T-cell (primary cell): ENCODE measurements at regions not wholly inside any gene's neighbourhood (a gene's known extent, or its start where the extent isn't known, plus 50 kb on each side); places are given as distances from the start of the nearest gene placed in this dataset.

ENCODE experiments used
- ATAC-seq, 4 experiments: fragments of 200-7000 bp in 3 of 4; fragments of 150-1000 bp in 1 of 4; cut with Tn5 transposase; replicated peaks in 1 of 4; 1 replicate in 3 of 4; 2 replicates in 1 of 4; pipeline ENCODE4 v1.10.0; 2021; ENCODE audit warnings: moderate library complexity in 3 of 4, mild to moderate bottlenecking in 2 of 4, moderate number of reproducible peaks in 1 of 4
- CTCF ChIA-PET, 2 donors: fragments of 300-600 bp; sonication (Branson Sonifier 250); formaldehyde crosslinking; loops; one replicate each; lab custom pipeline; 2022; ENCODE audit warnings: antibody characterized with exemption in 2 of 2; lab: Charles Lee
- POLR2A ChIA-PET, 2 donors: fragments of 300-600 bp; sonication (Branson Sonifier 250); formaldehyde crosslinking; loops; one replicate each; lab custom pipeline; 2022; ENCODE audit warnings: antibody characterized with exemption in 2 of 2; lab: Charles Lee
- DNase-seq, 35 experiments: peaks; one replicate each; pipeline versions ENCODE4 v3.0.0 to v3.0.0-alpha.2; 2013 to 2023
- H3K27ac ChIP-seq: one replicate; pipeline ENCODE4 v1.5.1; 2013; ENCODE audit warnings: low read length
- H3K27me3 ChIP-seq, 2 experiments: replicated peaks in 1 of 2; 1 replicate in 1 of 2; 2 replicates in 1 of 2; pipeline versions ENCODE4 v1.6.1 to v1.7.0; 2013; ENCODE audit warnings: low read length in 1 of 2, mixed read lengths in 1 of 2; ENCODE audit not compliant: control insufficient read depth in 2 of 2, insufficient read depth in 2 of 2; ENCODE audit errors: extremely low read depth in 1 of 2
- H3K36me3 ChIP-seq, 2 donors: 1 replicate in 1 of 2; 2 replicates in 1 of 2; pipeline versions ENCODE4 v1.6.1 to v1.7.0; 2013; ENCODE audit warnings: low read length in 1 of 2; ENCODE audit not compliant: control insufficient read depth in 2 of 2, insufficient read depth in 1 of 2; ENCODE audit errors: extremely low read depth in 1 of 2
- H3K4me1 ChIP-seq, 2 experiments: 1 replicate in 1 of 2; 2 replicates in 1 of 2; pipeline versions ENCODE4 v1.6.1 to v1.7.0; 2013; ENCODE audit warnings: low read length in 2 of 2, mixed read lengths in 1 of 2; ENCODE audit not compliant: insufficient read depth in 2 of 2, control insufficient read depth in 1 of 2; ENCODE audit errors: extremely low read depth in 1 of 2
- H3K4me3 ChIP-seq, 2 donors: 1 replicate in 1 of 2; 2 replicates in 1 of 2; pipeline versions ENCODE4 v1.5.1 to v1.7.0; 2013; ENCODE audit warnings: mild to moderate bottlenecking in 2 of 2, low read length in 1 of 2, moderate library complexity in 1 of 2; ENCODE audit not compliant: control insufficient read depth in 1 of 2; ENCODE audit errors: extremely low read depth in 1 of 2
- H3K9me3 ChIP-seq: 2 replicates; pipeline ENCODE4 v1.7.0; 2013
- H3K27ac Mint-ChIP-seq, 2 donors: one replicate each; pipeline ENCODE4 v1.8.0; 2020 to 2021; ENCODE audit warnings: mild to moderate bottlenecking in 2 of 2, mixed read lengths in 2 of 2
- H3K27me3 Mint-ChIP-seq, 2 donors: one replicate each; pipeline ENCODE4 v1.8.0; 2021 to 2022; ENCODE audit warnings: mixed read lengths in 2 of 2
- H3K36me3 Mint-ChIP-seq: one replicate; pipeline ENCODE4 v1.8.0; 2021; ENCODE audit warnings: mixed read lengths
- H3K4me1 Mint-ChIP-seq, 3 donors: one replicate each; pipeline ENCODE4 v1.8.0; 2020 to 2022; ENCODE audit warnings: mixed read lengths in 3 of 3, mild to moderate bottlenecking in 1 of 3
- H3K4me3 Mint-ChIP-seq, 3 donors: one replicate each; pipeline ENCODE4 v1.8.0; 2020 to 2022; ENCODE audit warnings: mild to moderate bottlenecking in 3 of 3, mixed read lengths in 3 of 3, moderate library complexity in 3 of 3
- H3K9me3 Mint-ChIP-seq, 3 donors: one replicate each; pipeline ENCODE4 v1.8.0; 2020 to 2022; ENCODE audit warnings: mixed read lengths in 3 of 3
- WGBS: methylation state at CpG from one replicate; pipeline ENCODE4 v1.1.5; 2013; ENCODE audit warnings: missing lambda C conversion rate; ENCODE audit not compliant: insufficient coverage; 5-methylcytosine and 5-hydroxymethylcytosine counted together

GRCh38 chr5:166317425-166317824 is 1974.0 kb upstream of the WWC1 start:
- no peak for ATAC-seq
- no peak overlapping the region for H3K27ac Mint-ChIP-seq
- WGBS = 71% methylated on average over 2 of the region's 7 CpGs

GRCh38 chr5:166320920-166321480 is 1970.4 kb upstream of the WWC1 start:
- Histone ChIP-seq H3K27ac (no peak overlapping the region), H3K36me3 (no peaks in the 10 kb centered on the region), H3K9me3 (no peaks in the 10 kb centered on the region), H3K4me1 (no peaks in the 10 kb centered on the region), H3K27me3 (no peaks in the 10 kb centered on the region), H3K4me3 (no peak overlapping the region)
- POLR2A ChIA-PET = no interaction called here
- Mint-ChIP-seq H3K36me3 (no peaks in the 10 kb centered on the region), H3K27me3 (no peaks in the 10 kb centered on the region), H3K27ac (no peak overlapping the region), H3K4me3 (no peak overlapping the region), H3K9me3 (peaks cover 3 to 17% (median 8%) of the 10 kb centered on the region in 3 donors), H3K4me1 (no peaks in the 10 kb centered on the region)
- ATAC-seq = no peak
- CTCF ChIA-PET = no interaction called here
- DNase-seq = no peak
- no CpG with 5 or more reads among the region's 6 CpGs for WGBS

More at GRCh38 chr5:166317425-166317824, 1974.0 kb upstream of the WWC1 start:
- Mint-ChIP-seq H3K4me1 (no peaks in the 10 kb centered on the region), H3K27me3 (no peaks in the 10 kb centered on the region), H3K9me3 (peaks cover 3 to 18% (median 6%) of the 10 kb centered on the region in 3 donors), H3K4me3 (no peak overlapping the region), H3K36me3 (no peaks in the 10 kb centered on the region)
- H3K9me3 ChIP-seq = no peaks in the 10 kb centered on the region
- ChIA-PET POLR2A (no interaction called here), CTCF (no interaction called here)
- H3K4me3 ChIP-seq = no peak overlapping the region
- no peaks in the 10 kb centered on the region for H3K27me3 ChIP-seq
- H3K27ac ChIP-seq = no peak overlapping the region
- H3K4me1 ChIP-seq = no peaks in the 10 kb centered on the region
- no peak for DNase-seq
- no peaks in the 10 kb centered on the region for H3K36me3 ChIP-seq

- Mint-ChIP-seq H3K27ac (no peak overlapping the region), H3K4me3 (no peak overlapping the region), H3K9me3 (peaks cover 6 to 17% (median 7%) of the 10 kb centered on the region in 3 donors), H3K27me3 (no peaks in the 10 kb centered on the region), H3K36me3 (no peaks in the 10 kb centered on the region), H3K4me1 (no peaks in the 10 kb centered on the region)
- 35% methylated on average over 3 of the region's 6 CpGs for WGBS
- Histone ChIP-seq H3K27me3 (no peaks in the 10 kb centered on the region), H3K4me1 (no peaks in the 10 kb centered on the region), H3K27ac (no peak overlapping the region), H3K36me3 (no peaks in the 10 kb centered on the region), H3K9me3 (no peaks in the 10 kb centered on the region), H3K4me3 (no peak overlapping the region)
- ATAC-seq (no peak), DNase-seq (no peak)
- ChIA-PET POLR2A (no interaction called here), CTCF (no interaction called here)
Observed at GRCh38 chr5:166324372-166324771, 1967.1 kb upstream of the WWC1 start.

GRCh38 chr5:166329149-166329800 is 1962.2 kb upstream of the WWC1 start:
- H3K27ac Mint-ChIP-seq = no peak overlapping the region
- H3K4me1 Mint-ChIP-seq = no peaks in the 10 kb centered on the region
- no peaks in the 10 kb centered on the region for H3K36me3 ChIP-seq
- H3K27me3 Mint-ChIP-seq = no peaks in the 10 kb centered on the region
- no peak overlapping the region for H3K4me3 ChIP-seq
- H3K27me3 ChIP-seq = no peaks in the 10 kb centered on the region
- no peak overlapping the region for H3K27ac ChIP-seq
- peaks cover 9 to 20% (median 20%) of the 10 kb centered on the region in 3 donors for H3K9me3 Mint-ChIP-seq
- DNase-seq (no peak), ATAC-seq (no peak)
- CTCF ChIA-PET = no interaction called here
- H3K9me3 ChIP-seq = peaks cover 3% of the 10 kb centered on the region
- H3K4me3 Mint-ChIP-seq = no peak overlapping the region
- H3K4me1 ChIP-seq = no peaks in the 10 kb centered on the region
- H3K36me3 Mint-ChIP-seq = no peaks in the 10 kb centered on the region
- WGBS = 100% methylated on average over 1 of the region's 9 CpGs
- POLR2A ChIA-PET = no interaction called here

- H3K36me3 ChIP-seq = no peaks in the 10 kb centered on the region
- Mint-ChIP-seq H3K27me3 (no peaks in the 10 kb centered on the region), H3K27ac (no peak overlapping the region), H3K36me3 (no peaks in the 10 kb centered on the region), H3K4me1 (no peaks in the 10 kb centered on the region), H3K9me3 (peaks cover 6 to 18% (median 17%) of the 10 kb centered on the region in 3 donors), H3K4me3 (no peak overlapping the region)
- H3K27ac ChIP-seq = no peak overlapping the region
- DNase-seq (no peak), ATAC-seq (no peak)
- peaks cover 5% of the 10 kb centered on the region for H3K9me3 ChIP-seq
- ChIA-PET POLR2A (no interaction called here), CTCF (no interaction called here)
- H3K4me1 ChIP-seq = no peaks in the 10 kb centered on the region
- H3K27me3 ChIP-seq = no peaks in the 10 kb centered on the region
- no peak overlapping the region for H3K4me3 ChIP-seq
Observed at GRCh38 chr5:166330036-166330435, 1961.4 kb upstream of the WWC1 start.

GRCh38 chr5:166331521-166331920 is 1959.9 kb upstream of the WWC1 start:
- H3K9me3 Mint-ChIP-seq = peaks cover 18 to 28% (median 24%) of the 10 kb centered on the region in 3 donors
- DNase-seq (no peak), ATAC-seq (no peak)
- no peak overlapping the region for H3K4me3 Mint-ChIP-seq
- CTCF ChIA-PET = no interaction called here
- no peaks in the 10 kb centered on the region for H3K27me3 Mint-ChIP-seq
- Histone ChIP-seq H3K27ac (no peak overlapping the region), H3K36me3 (no peaks in the 10 kb centered on the region), H3K9me3 (peaks cover 5% of the 10 kb centered on the region), H3K4me1 (no peaks in the 10 kb centered on the region), H3K27me3 (no peaks in the 10 kb centered on the region), H3K4me3 (no peak overlapping the region)
- WGBS = 80% methylated on average over 2 of the region's 4 CpGs
- H3K4me1 Mint-ChIP-seq = no peaks in the 10 kb centered on the region
- H3K36me3 Mint-ChIP-seq = no peaks in the 10 kb centered on the region
- POLR2A ChIA-PET = no interaction called here
- H3K27ac Mint-ChIP-seq = no peak overlapping the region
